Heart left ventricle (tissue), 13 donors: ENCODE measurements at regions not wholly inside any gene's neighbourhood (a gene's known extent, or its start where the extent isn't known, plus 50 kb on each side); places are given as distances from the start of the nearest gene placed in this dataset.

ENCODE experiments used
- CTCF ChIP-seq, 12 donors: fragments of 200-600 bp; sonication (generic) in 4 of 12; IDR thresholded peaks; one replicate each; pipeline versions ENCODE4 v1.5.0 to v1.8.0; 2018 to 2022; ENCODE audit warnings: antibody characterized with exemption in 12 of 12, mild to moderate bottlenecking in 5 of 12
- POLR2A ChIP-seq, 2 donors: fragments of 450-650 bp; IDR thresholded peaks; one replicate each; pipeline ENCODE4 v1.6.1; 2017; ENCODE audit warnings: antibody characterized with exemption in 2 of 2, mild to moderate bottlenecking in 2 of 2, moderate library complexity in 2 of 2
- donor health status: ischemic (EF 13 %, LVEDD 7.1; RV severe dilation, severe dysfunction).
- donor health status: DM: no; HTN: yes; CAD: no.
- donor health status: DM: no; HTN: no; CAD: no.
- donor health status: ischemic (EF 25% LVEDD 6.9; RV normal size, moderate dysfunction).
- donor health status: ischemic (EF 25% LVEDD 5.7; RV mildly dilated, moderate dysfunction).
- donor health status: ischemic (EF 35%, LVEDD 5.7; RV mildly dilated, moderate dysfunction).
- donor health status: nonischemic (EF 11% LVEDD 7.7; RV severe dilation, severe dysfunction).
- donor health status: DM: yes; HTN: yes; CAD: no.
- donor health status: PGD.
- donor health status: ischemic (EF 29% LVEDD 5.4; RV normal size, mild dysfunction).
- donor health status: nonischemic (EF 23%, LVEDD 6.1; RV moderate dilation, normal function).

- TF ChIP-seq CTCF (IDR thresholded peaks at IDR 0.05) (no peak), POLR2A (IDR thresholded peaks at IDR 0.05) (no peak)
Measured at GRCh38 chr11:128227466-128227865, 359.9 kb downstream of the ETS1 start.
